ENCODE measurements at regions not wholly inside any gene's neighbourhood (a gene's known extent, or its start where the extent isn't known, plus 50 kb on each side); places are given as distances from the start of the nearest gene placed in this dataset.

DNA sequence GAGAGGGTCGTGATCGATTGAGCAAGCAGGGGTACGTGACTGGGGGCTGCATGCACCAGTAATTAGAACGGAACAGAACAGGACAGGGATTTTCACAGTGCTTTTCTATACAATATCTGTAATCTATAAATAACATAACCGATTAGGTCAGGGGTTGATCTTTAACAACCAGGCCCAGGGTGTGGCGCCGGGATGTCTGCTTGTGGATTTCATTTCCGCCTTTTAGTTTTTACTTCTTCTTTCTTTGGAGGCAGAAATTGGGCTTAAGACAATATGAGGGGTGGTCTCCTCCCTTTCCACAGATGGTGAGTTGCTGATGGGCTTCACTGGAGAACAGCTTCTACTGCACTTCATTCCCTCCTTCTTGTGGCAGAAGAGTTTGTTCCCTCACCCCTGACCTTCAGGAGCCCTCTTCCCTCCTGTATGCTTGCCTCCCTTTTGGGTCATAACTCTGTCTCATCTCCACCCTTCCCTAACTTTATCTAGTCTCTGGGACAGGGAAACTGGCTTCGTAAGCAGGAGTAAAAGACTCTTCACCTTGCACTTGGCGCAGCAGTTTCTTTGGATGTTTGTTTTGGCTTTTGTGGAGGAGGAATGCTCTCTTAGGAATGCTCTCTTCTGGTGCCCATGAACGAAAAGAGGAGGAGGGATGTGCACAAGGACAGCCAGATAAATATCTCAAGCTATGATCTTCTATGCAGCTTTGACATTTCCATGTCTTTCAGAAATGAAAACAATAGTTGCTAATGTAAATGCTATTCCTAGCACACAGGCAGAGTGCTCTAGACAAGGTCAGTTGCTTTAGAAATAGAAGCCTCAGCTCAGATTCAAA is 139.8 kb upstream of the RPS23 start:
- no peak for DNase-seq (ENCODE audit: low read depth in 2 of 3, low spot score in 2 of 3)

DNA sequence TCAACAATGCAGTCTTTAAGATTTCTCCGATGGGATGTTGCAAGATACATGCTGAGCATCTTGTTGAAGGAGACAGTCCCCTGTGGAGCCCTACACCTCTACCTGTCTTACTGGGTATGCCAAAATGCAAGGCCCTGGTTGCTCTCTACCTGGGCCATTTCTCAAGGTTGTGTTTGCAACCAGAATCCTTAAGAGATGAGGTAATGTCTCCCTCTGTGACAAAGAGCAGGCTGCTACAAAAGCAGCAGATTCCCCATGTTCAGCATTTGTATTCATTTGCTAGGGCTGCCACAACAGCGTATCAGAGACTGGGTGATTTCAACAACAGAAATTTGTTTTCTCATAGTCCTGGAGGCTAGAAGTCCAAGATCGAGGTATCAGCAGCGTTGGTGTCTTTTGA is 138.4 kb upstream of the RPS23 start:
- no peak for DNase-seq (ENCODE audit: low read depth in 2 of 3, low spot score in 2 of 3)

DNA sequence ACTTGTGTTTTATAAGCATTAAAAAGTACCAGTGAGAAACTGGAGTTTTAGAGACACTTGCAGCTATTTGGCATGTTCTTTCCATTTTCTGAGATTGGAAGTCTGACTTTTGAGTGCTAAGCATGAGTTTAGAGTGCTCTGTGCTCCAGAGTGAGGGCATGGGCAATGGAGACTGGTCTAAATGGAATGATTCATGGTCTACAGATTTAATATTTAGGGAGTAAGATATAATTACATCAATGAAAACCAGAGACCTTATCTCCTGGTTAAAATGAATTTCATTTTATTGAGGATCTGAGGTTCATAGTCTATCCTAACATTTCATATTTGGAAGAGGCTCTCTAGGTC is 135.9 kb upstream of the RPS23 start:
- no peak for DNase-seq (ENCODE audit: low read depth in 2 of 3, low spot score in 2 of 3)

DNA sequence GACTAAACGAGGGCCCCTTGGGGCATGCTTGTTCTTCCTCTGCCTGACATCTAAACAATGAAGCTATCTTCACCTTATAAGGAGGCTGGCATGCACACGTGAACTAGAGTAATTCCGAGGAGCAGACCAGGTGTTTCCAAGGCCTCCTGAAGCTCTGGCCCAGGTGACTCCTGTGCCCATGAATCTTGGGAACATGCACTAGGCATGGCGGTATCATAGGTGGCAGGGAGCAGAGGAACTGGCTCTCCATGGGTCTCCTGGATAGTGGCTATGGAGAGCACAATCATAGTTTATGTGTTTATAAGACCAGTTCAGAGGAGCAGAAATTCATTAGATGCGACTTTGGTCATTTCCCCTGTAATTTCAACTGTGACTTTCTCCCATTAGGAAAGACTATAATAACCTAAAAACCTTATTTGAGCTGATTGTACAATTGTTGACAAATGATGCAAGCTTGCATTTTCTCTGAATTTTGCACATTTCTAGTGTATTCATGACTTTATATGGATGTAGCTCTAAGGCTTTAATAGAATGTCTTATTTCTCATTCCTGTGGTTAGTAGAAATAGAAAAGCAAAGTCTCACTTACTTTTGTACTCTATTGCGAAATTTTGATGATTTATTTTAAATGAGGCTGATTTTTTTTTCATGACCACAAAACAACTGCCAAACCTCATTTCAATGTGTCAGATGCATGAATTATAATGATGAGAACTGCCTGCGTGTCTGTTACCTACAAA is 135.3 kb upstream of the RPS23 start:
- peak in 2 of 3 donors; percentile 28 to 78 for DNase-seq (ENCODE audit: low read depth in 2 of 3, low spot score in 2 of 3)

DNA sequence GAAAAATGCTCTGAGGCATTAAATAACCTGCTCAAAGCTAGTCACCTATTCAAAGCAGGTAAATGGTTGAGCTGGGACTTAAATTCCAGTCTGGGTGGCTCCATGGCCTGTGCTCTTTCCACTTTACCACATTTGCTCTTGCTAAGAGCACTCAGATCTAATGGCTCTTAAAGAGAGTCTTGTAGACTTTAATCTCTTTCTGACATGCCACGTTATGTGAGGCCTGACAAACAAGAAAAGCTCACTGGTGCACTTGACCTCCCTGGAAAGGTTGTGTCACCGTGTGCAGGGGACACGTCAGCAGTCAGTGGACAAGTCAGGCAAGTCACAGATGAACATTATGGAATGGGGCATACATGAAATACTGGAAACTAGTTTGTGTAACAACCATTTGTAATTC is 129.9 kb upstream of the RPS23 start:
- DNase-seq (ENCODE audit: low read depth in 2 of 3, low spot score in 2 of 3), result no peak

DNA sequence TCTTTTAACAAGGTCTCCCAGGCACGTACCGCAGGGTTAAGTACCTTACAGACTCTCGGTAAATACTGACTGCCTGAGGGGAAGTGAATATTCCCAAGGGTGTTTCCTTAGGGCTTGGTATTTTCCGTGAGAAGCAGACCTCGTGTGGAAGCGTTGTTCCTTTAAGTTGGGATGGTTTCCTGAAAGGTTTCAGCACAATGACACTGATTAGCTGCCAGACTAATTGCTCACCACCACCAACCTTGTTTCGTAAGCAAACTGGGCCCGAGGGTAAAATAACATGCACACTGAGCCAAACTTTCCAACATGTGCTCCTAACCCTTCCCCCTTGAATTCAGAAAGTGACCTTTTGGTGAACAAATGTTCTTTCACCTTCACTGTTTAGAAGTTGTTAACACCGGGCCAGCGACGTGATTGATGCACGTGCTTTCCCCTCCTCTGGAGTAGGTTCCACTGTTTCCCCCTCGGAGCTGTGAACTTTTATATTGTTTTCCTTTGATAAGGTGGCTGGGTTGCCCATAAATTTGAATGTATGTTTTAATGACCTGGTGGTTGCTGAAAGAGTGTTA is 128.1 kb upstream of the RPS23 start:
- DNase-seq (ENCODE audit: low read depth in 2 of 3, low spot score in 2 of 3), result no peak

DNA sequence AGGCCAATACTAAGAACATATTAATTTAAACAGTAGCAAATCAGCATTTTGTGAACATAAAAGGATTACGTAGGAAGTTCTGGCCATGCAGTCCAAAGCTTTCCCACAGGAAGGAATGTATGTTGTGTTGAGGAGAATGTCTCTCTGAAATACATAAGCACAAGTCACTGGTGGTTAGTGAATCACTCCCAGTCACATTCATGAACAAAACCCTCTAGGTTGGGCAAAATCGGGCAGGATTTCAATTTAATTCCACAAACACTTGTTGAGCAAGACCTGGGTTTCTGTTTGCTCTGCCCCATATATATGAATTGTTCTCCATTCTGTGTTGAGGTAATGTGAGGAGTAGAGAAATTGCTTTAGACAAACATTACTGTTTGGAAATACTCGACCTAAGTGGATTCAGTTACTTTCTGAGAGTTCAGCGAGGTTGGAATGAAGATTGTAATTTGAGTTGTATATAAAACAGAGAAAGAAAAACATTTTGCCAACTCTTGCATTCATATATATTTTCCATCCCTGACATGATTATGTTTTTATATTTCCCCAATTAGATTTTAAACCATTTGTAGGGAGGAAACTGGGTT is 127.6 kb upstream of the RPS23 start:
- no peak for DNase-seq (ENCODE audit: low read depth in 2 of 3, low spot score in 2 of 3)

DNA sequence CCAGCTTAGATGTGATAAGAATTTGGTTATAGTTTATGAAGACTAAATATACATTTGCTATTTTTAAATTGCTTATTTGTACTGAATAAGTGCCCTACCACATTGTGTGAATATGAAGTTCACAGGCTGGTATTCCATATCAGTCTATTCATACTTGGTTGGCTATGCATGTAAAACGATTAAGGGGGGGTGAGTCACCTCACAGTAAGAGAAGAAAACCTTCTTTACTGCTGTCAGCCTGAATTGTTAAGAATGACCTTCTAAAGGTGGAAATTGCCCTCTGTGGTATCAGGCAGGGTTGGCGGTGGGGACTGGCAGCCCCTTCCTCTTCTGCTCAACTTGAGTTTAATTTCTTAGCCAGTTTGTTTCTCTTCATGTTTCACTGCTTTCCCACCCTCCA is 127.0 kb upstream of the RPS23 start:
- DNase-seq (ENCODE audit: low read depth in 2 of 3, low spot score in 2 of 3), result no peak

DNA sequence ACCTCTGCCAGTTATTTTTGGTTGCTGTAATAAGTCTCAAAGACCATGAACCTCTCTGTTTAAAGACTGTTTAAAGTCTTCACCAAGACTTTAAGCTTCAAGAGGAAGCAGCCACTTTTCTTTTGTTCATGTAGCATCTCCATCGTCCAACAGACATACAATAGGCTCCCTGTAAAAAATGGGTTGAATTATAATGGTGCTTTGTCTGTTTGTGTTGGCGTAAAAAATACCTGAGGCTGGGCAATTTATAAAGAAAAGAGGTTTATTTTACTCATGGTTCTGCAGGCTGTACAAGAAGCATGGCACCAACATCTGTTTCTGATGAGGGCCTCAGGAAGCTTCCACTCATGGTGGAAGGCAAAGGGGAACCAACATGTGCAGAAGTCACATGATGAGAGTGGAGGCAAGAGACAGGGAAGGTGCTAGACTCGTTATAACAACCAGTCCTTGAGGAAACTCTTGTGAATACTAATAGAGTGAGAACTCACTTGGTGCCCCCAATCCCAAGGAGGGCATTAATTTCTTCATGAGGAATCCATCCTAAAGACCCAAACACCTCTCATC is 126.3 kb upstream of the RPS23 start:
- no peak for DNase-seq (ENCODE audit: low read depth in 2 of 3, low spot score in 2 of 3)

DNA sequence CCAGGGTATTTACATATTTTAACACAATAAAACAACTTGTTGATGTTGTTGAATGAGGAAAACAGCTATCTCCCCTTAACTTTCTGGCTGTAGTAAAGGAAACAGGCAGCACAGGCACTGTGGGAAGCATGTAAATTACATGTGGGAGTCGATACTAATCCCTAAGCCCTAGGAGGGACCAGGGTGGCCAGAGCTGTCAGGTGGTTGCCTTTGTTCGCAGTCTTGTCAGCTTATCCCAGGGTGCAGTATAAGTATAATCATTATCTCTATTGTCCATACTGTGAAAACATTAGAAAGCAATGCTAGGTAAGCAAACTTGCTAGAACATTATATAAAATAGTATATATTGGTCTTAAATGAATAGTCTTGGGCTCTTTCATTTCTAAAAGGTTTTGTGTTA is 125.6 kb upstream of the RPS23 start:
- no peak for DNase-seq (ENCODE audit: low read depth in 2 of 3, low spot score in 2 of 3)

DNA sequence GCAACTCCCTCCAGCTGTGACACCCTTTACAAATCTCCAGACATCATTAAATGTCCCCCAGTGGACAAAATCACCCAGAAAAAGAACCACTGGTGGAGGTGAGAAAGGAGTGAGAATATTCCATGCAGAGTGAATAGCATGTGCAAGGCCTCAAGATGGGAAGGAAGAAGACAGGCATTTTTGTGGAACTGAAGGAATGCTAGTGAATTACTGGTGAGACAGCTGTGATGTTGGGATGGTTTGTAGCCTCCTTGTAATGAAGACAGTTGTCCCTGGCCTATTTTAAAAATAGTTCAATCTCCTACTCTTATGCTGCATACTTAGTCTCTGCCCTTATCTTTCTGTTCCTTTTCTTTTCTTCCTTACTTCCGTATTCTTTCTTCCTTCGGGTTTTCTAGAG is 124.9 kb upstream of the RPS23 start:
- DNase-seq (ENCODE audit: low read depth in 2 of 3, low spot score in 2 of 3), result no peak

DNA sequence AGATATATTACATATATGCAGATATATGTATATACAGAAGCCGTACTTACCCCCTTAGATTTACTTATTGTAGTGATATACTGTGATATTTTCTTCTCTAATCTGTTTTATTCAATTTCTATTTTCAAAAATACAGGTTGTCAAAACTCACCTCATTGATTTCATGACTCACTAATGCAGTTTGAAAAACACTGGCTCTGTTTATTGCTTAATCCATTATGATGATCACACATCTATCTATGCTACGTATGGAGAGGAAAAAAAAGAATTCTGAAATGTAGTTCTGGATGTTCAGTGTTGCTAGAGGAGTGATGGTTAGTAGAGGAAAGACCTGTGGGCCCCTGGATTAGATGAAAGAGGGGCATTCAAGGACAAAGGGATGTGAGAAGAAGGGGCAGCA is 121.0 kb upstream of the RPS23 start:
- DNase-seq (ENCODE audit: low read depth in 2 of 3, low spot score in 2 of 3), result no peak

DNA sequence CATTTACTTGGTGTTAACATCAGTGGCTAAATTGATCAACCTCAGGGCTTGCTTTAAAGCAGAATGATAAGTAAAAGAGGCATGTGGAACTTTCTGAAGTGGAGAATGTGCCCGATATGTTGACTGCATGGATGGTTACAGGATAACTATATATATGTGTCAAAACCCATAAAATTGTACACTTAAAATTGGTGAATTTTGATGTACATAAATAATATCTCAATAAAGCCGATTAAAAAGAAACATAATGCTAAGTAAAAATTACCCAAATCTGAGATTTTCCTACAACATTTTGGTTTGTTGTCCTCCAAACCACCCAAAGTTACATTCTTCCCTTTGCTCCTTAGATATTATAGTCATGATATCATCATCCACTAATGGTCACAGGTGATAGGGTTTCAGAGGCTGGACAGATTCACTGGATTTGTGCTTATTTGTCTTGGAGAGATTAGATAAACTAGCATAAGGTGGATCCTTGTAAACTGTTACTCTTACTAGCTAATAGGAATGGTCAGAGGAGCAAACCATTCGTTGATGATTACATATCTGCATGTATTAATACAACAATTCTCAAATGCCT is 119.7 kb upstream of the RPS23 start:
- no peak for DNase-seq (ENCODE audit: low read depth in 2 of 3, low spot score in 2 of 3)

DNA sequence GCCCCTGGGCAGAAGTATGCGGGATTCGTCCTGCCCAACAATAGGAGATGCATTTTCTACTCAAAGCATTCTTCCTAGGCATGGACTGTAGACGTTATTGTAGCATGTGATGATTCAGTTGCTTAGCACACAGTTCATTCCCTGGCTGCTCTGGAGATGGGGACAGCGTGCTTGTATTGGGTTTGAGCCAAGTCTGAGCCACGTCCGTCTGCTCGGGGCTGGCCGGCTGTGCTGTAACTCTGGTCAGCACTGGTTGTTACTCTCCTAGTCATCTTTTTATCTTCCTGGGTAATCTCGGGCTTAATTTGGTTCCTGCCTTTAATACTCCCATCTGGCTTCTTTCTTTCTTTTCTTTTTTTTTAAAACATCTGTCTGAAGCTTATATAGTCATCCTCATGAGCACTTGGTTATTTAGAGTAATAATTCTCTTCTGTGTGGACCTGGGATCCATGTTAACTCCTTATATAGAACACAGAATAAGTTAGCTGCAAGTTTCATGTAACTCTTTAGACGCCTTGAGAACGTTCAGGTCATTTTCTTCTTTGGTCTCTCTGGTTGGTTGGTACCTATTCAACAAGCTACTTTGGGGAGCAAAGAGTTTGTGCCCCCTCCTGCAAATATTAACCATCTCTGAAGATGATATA is 118.8 kb upstream of the RPS23 start:
- no peak for DNase-seq (ENCODE audit: low read depth in 2 of 3, low spot score in 2 of 3)

DNA sequence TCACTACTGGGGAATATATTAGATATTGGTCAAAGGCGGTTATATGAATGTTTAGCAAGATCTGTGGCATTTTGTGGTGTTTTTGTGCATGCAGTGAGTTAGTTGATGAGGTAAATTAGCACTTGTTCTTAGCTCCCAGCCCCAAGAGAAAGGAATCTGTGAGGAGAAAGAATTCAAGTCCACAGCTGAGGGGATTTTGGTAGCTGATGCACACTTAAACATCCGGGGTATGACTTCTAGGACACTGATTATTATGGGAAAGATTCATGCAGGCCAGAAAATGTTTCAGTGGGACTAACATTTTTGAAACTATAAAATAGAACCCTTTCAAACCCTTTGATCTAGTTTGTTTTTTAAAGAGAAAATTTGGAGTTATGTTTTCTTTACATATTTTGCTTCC is 118.2 kb upstream of the RPS23 start:
- no peak for DNase-seq (ENCODE audit: low read depth in 2 of 3, low spot score in 2 of 3)

DNA sequence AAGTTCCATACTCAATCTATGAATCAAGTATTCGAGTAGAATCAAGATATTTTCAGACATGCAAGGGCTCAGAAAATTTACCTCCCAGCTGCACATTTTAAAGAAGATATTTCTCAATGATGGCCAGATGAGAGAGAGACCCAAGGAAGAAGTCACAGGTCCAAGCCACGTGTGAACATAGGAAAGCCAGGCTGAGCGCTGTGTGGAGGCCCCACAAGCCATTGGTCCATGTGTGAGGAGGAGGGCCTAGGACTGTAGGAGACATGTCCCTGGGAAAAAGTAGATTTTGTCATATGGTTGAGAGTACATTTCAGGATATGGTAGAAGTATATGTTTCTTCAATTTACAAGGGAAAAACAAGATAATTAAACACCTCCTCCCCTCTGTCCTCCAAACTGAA is 115.8 kb upstream of the RPS23 start:
- no peak for DNase-seq (ENCODE audit: low read depth in 2 of 3, low spot score in 2 of 3)

DNA sequence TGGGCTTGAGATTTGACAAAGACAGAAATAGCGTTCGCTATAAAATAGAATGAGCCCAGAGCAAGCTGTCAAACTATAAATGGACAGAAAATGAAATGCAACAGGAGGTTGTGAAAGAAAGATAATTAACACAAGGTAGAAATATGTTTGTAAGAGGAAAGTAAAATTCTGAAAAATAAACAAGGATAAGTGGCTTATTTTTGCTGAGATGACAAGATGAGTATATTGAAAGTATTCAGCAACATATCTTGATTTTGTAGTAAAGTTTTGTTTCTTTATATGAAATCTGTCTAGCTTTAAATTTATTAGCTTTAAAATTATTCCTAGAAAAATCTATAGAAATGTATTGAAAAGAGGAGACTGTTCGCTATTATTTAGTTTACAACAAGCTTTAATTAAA is 111.9 kb upstream of the RPS23 start:
- no peak for DNase-seq (ENCODE audit: low read depth in 2 of 3, low spot score in 2 of 3)

DNA sequence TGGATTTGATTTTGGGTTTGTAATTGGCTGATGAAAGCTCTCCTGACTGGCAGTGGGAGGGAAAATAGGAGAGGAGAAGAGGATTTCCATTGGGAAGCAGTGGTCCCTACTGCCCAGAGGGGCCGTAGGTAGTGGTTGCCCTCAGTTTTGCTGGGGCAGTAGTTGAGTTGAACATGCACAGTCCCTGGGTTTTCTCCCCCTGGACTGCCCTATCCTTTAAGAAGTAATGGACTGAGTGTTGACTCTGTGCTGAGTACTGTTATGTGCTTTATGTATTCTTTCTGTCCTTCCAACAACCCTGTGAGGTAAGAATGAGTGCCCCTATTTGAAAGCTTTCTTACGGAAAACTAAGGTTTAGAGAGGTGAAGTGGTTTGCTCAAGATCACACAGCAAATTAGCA is 111.2 kb upstream of the RPS23 start:
- no peak for DNase-seq (ENCODE audit: low read depth in 2 of 3, low spot score in 2 of 3)

DNA sequence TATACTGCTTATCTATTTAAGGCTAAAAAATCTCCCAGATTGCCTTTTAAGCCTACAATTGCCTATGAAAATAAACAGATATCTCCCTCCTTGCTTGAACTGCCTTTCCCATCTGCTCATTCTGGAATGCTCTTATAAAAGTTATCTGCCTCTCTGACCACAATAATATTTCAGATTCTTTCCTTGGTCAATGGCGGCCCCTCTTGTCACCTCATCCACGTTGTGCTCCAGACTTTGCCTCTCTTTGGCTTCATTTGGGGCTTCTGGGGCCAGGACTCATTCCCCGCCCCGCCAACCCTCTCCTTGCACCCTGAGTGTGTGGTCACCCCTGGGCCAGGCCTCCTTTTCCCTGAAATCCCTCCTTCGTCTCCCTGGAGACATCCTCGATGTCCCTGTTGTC is 110.0 kb upstream of the RPS23 start:
- DNase-seq (ENCODE audit: low read depth in 2 of 3, low spot score in 2 of 3), result no peak

DNA sequence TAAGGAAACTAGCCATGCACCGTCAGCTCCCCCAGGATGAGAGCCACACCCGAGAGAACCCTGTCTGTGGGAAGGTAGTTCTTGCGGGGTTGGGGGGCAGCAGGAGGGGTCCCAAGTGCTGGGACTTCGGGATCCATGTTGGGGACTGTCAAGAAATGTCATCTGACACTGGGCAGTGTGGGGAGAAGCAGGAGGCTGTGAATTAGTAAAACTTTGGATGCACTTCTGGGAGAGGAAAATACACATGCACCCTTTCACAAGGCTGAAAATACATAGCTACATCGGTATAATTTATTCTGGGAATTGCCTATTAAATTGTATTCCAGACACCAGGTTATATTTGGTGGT is 109.6 kb upstream of the RPS23 start:
- no peak for DNase-seq (ENCODE audit: low read depth in 2 of 3, low spot score in 2 of 3)
